Neuronal stem cell (in vitro differentiated cells): ENCODE measurements at regions not wholly inside any gene's neighbourhood (a gene's known extent, or its start where the extent isn't known, plus 50 kb on each side); places are given as distances from the start of the nearest gene placed in this dataset.

ENCODE experiments used
- DNase-seq: peaks from one replicate; pipeline ENCODE4 v3.0.0-alpha.2; 2013; ENCODE audit warnings: low spot score
- H2AFZ ChIP-seq: one replicate; pipeline ENCODE4 v1.6.1; 2013; ENCODE audit warnings: mild to moderate bottlenecking, low read length, inconsistent platforms
- H2AK5ac ChIP-seq: 2 replicates; pipeline ENCODE4 v1.6.1; 2013; ENCODE audit warnings: low read depth, mild to moderate bottlenecking, inconsistent platforms, low read length, moderate library complexity, mixed read lengths
- H2BK120ac ChIP-seq: 2 replicates; pipeline ENCODE4 v1.6.1; 2013; ENCODE audit warnings: low read depth, mild to moderate bottlenecking, inconsistent platforms, low read length, moderate library complexity, mixed read lengths
- H2BK12ac ChIP-seq: one replicate; pipeline ENCODE4 v1.6.1; 2013; ENCODE audit warnings: low read length, inconsistent platforms
- H2BK15ac ChIP-seq: 2 replicates; pipeline ENCODE4 v1.6.1; 2013; ENCODE audit warnings: mild to moderate bottlenecking, low read length, inconsistent platforms, mixed read lengths
- H2BK5ac ChIP-seq: one replicate; pipeline ENCODE4 v1.6.1; 2013; ENCODE audit warnings: inconsistent platforms, mild to moderate bottlenecking, low read length, moderate library complexity
- H3K14ac ChIP-seq: one replicate; pipeline ENCODE4 v1.6.1; 2013; ENCODE audit warnings: low read length, inconsistent platforms
- H3K18ac ChIP-seq: 2 replicates; pipeline ENCODE4 v1.6.1; 2013; ENCODE audit warnings: low read length, inconsistent platforms
- H3K23ac ChIP-seq: 2 replicates; pipeline ENCODE4 v1.6.1; 2013; ENCODE audit warnings: low read depth, mild to moderate bottlenecking, mixed read lengths, low read length, inconsistent platforms; ENCODE audit not compliant: poor library complexity
- H3K27ac ChIP-seq: replicated peaks from 3 replicates; pipeline ENCODE4 v1.5.1; 2013; ENCODE audit warnings: low read length, inconsistent platforms
- H3K27me3 ChIP-seq, 3 experiments: 2 replicates each; pipeline ENCODE4 v1.6.1; 2013; ENCODE audit warnings: low read length in 3 of 3, mild to moderate bottlenecking in 2 of 3, inconsistent platforms in 1 of 3, low read depth in 1 of 3, mixed read lengths in 1 of 3, moderate library complexity in 1 of 3; ENCODE audit not compliant: control insufficient read depth in 3 of 3, insufficient read depth in 3 of 3
- H3K36me3 ChIP-seq, 2 donors: replicated peaks in 1 of 2; 2 replicates each; pipeline ENCODE4 v1.6.1; 2013; ENCODE audit warnings: low read length in 2 of 2; ENCODE audit not compliant: control insufficient read depth in 2 of 2, insufficient read depth in 2 of 2
- H3K4ac ChIP-seq: 2 replicates; pipeline ENCODE4 v1.6.1; 2013; ENCODE audit warnings: inconsistent platforms, mild to moderate bottlenecking, low read length, moderate library complexity
- H3K4me1 ChIP-seq, 2 donors: 1 replicate in 1 of 2; 2 replicates in 1 of 2; pipeline ENCODE4 v1.6.1; 2013; ENCODE audit warnings: low read length in 2 of 2, low read depth in 1 of 2; ENCODE audit not compliant: control insufficient read depth in 2 of 2, insufficient read depth in 1 of 2
- H3K4me2 ChIP-seq: one replicate; pipeline ENCODE4 v1.6.1; 2013; ENCODE audit warnings: mild to moderate bottlenecking, low read length, inconsistent platforms; ENCODE audit not compliant: insufficient read depth, poor library complexity, severe bottlenecking
- H3K4me3 ChIP-seq, 2 donors: 2 replicates each; pipeline ENCODE4 v1.5.1; 2013; ENCODE audit warnings: low read length in 2 of 2, mild to moderate bottlenecking in 2 of 2, inconsistent platforms in 1 of 2, moderate library complexity in 1 of 2
- H3K79me1 ChIP-seq: one replicate; pipeline ENCODE4 v1.6.1; 2013; ENCODE audit warnings: low read depth, mild to moderate bottlenecking, inconsistent platforms, low read length, moderate library complexity
- H3K9ac ChIP-seq: one replicate; pipeline ENCODE4 v1.6.1; 2013; ENCODE audit warnings: mild to moderate bottlenecking, low read depth, low read length, inconsistent platforms; ENCODE audit not compliant: poor library complexity
- H3K9me3 ChIP-seq, 2 donors: replicated peaks in 1 of 2; 2 replicates each; pipeline versions ENCODE3 to v1.6.1; 2013; ENCODE audit warnings: low read length in 2 of 2, mild to moderate bottlenecking in 2 of 2, inconsistent platforms in 1 of 2, low read depth in 1 of 2, mixed read lengths in 1 of 2, moderate library complexity in 1 of 2; ENCODE audit not compliant: control insufficient read depth in 2 of 2, insufficient read depth in 1 of 2
- H4K8ac ChIP-seq: one replicate; pipeline ENCODE4 v1.6.1; 2013; ENCODE audit warnings: low read depth, mild to moderate bottlenecking, inconsistent platforms, low read length, moderate library complexity
- H4K91ac ChIP-seq: one replicate; pipeline ENCODE4 v1.6.1; 2013; ENCODE audit warnings: low read length, low read depth, mild to moderate bottlenecking, inconsistent platforms; ENCODE audit not compliant: poor library complexity
- WGBS, 2 donors: extraction: QIAGEN DNeasy Blood & Tissue Kit; methylation state at CpG; one replicate each; pipeline ENCODE4 v1.1.7; 2013; ENCODE audit warnings: missing lambda C conversion rate in 2 of 2, mixed read lengths in 1 of 2; ENCODE audit not compliant: insufficient read length in 2 of 2, insufficient replicate concordance in 1 of 2; ENCODE audit errors: extremely low coverage in 2 of 2; 5-methylcytosine and 5-hydroxymethylcytosine counted together

DNA sequence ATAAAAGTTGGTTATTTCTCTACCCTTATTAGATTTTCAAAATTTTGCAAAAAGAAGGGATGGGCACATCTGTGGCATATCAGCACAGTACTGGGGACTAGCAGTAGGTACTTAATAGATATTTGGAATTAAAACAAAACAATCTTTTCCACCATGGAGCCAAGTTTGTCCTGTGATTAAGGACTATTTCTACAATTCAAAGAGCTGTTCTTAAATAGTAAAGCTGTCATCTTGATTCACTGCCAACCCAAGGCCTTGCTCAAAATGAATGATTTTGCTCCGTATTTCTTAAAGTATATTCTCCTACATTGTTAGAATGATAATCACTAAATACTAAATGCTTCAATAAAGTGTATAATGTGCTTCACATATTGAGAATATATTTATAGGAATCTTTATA, 169.9 kb downstream of the S1PR1 start:
- H3K4me1 ChIP-seq = peaks cover 2 to 8% of the 10 kb centered on the region in 2 donors
- H3K14ac ChIP-seq = no peak overlapping the region
- no peaks in the 10 kb centered on the region for H3K79me1 ChIP-seq
- no peak overlapping the region for H3K9ac ChIP-seq
- H3K27ac ChIP-seq = no peak overlapping the region
- H2BK5ac ChIP-seq = no peak overlapping the region
- WGBS, 2 donors = no CpG with 5 or more reads among the region's 1 CpG
- no peak overlapping the region for H2BK15ac ChIP-seq
- H3K18ac ChIP-seq = no peak overlapping the region
- H3K27me3 ChIP-seq = no peaks in the 10 kb centered on the region
- H4K91ac ChIP-seq = no peak overlapping the region
- H3K9me3 ChIP-seq = no peaks in the 10 kb centered on the region
- no peak overlapping the region for H2BK120ac ChIP-seq
- H2AK5ac ChIP-seq = no peak overlapping the region
- H3K4me2 ChIP-seq = no peak overlapping the region
- no peak for DNase-seq
- no peak overlapping the region for H2BK12ac ChIP-seq
- no peaks in the 10 kb centered on the region for H3K36me3 ChIP-seq
- H3K4ac ChIP-seq = no peak overlapping the region
- no peak overlapping the region for H4K8ac ChIP-seq
- no peak overlapping the region for H3K23ac ChIP-seq
- no peak overlapping the region for H2AFZ ChIP-seq
- H3K4me3 ChIP-seq = no peak overlapping the region

DNA sequence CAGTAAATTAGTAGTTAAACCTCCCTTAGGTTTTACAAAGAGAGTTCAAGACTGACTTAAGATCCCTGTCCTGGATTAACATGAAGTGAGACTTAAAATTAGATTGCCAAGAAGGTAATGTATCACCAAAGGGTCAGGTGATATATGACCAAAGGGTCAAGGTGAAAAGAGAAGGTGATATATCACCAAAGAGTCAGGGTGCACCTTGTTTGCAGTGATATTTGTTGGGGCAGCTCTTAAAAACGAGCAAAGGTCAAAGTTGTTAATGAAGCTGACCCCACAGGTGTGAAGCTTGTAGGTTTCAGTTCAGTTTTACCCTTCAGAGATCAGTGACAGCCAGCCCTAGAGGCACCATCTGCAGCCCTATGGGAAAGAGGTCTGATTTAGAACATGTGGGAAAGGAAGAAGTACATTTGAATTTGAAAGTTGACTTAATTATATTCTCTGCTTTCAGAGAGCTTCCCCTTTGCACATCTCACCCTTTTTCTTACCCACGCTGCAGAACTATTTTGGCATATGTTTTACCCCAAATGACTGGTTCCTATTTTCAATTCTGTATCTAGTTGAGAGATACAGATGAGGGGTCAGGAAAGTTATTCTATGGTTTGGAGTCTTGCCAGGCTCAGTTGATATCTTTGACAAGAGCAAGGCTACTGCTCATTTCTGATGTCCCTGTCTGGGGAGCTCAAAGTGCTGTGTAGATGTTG, 170.8 kb downstream of the S1PR1 start:
- H3K27me3 ChIP-seq = no peaks in the 10 kb centered on the region
- no peak overlapping the region for H4K8ac ChIP-seq
- H3K4ac ChIP-seq = no peak overlapping the region
- H3K9ac ChIP-seq = no peak overlapping the region
- no CpG with 5 or more reads among the region's 2 CpGs for WGBS, 2 donors
- H3K4me2 ChIP-seq = no peak overlapping the region
- H3K36me3 ChIP-seq = no peaks in the 10 kb centered on the region
- H3K9me3 ChIP-seq = peaks cover 0 to 3% of the 10 kb centered on the region in 2 donors
- no peak overlapping the region for H2AK5ac ChIP-seq
- H2BK120ac ChIP-seq = no peak overlapping the region
- no peak overlapping the region for H3K23ac ChIP-seq
- no peak overlapping the region for H3K18ac ChIP-seq
- no peak overlapping the region for H3K14ac ChIP-seq
- H2BK12ac ChIP-seq = no peak overlapping the region
- no peaks in the 10 kb centered on the region for H3K79me1 ChIP-seq
- H2AFZ ChIP-seq = no peak overlapping the region
- no peak overlapping the region for H2BK15ac ChIP-seq
- H3K4me3 ChIP-seq = no peak overlapping the region
- H3K4me1 ChIP-seq = peaks cover 2 to 4% of the 10 kb centered on the region in 2 donors
- H2BK5ac ChIP-seq = no peak overlapping the region
- no peak overlapping the region for H3K27ac ChIP-seq
- DNase-seq = no peak
- H4K91ac ChIP-seq = no peak overlapping the region

DNA sequence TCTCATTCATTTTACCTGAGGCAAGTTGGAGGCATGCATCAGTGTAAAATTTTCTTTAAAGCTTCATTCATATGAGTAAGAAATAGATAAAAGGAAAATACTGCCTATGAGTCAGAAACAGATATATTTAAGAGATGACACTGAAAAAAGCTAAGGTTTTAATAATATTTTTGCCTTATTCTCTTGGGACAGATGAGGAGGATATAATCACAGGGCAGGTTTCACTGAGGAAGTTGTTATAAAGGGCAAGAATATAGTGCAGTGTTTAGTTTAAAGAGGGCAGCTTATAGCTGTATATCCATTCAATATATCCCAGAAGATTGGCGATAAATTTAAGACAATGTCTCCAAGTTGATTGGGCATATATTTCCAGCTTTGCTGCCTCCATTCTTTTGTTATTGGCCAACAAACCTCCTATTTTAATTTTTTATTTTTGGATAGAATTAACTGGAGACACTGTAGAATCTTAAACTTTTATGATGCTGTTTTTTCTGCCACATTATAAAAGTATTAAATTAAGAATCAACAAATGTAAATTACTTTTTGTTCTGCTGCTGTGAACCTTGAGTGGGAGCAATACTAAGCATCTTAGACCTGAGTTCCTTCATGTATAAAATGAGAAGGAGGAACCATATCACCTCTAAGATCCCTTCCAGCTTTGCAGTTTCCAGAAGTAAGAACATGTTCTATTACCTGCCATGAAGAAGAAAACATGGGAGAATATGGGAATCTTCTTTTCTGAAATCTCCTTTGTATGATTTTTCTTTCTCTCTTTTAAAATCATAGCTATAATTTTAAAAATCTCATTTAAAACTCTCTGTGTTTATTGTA, 171.6 kb downstream of the S1PR1 start:
- DNase-seq = no peak
- H2BK15ac ChIP-seq = no peak overlapping the region
- no peak overlapping the region for H3K4ac ChIP-seq
- WGBS, 2 donors = no CpG with 5 or more reads among the region's 1 CpG
- no peak overlapping the region for H3K18ac ChIP-seq
- no peaks in the 10 kb centered on the region for H3K36me3 ChIP-seq
- H3K4me1 ChIP-seq = peaks cover 2 to 3% of the 10 kb centered on the region in 2 donors
- H3K4me2 ChIP-seq = no peak overlapping the region
- H4K91ac ChIP-seq = no peak overlapping the region
- no peak overlapping the region for H2BK12ac ChIP-seq
- no peak overlapping the region for H2AFZ ChIP-seq
- H3K4me3 ChIP-seq = no peak overlapping the region
- no peak overlapping the region for H3K9ac ChIP-seq
- H4K8ac ChIP-seq = no peak overlapping the region
- no peak overlapping the region for H2BK120ac ChIP-seq
- no peak overlapping the region for H2AK5ac ChIP-seq
- H3K14ac ChIP-seq = no peak overlapping the region
- no peaks in the 10 kb centered on the region for H3K27me3 ChIP-seq
- no peaks in the 10 kb centered on the region for H3K79me1 ChIP-seq
- H3K23ac ChIP-seq = no peak overlapping the region
- peaks cover 0 to 3% of the 10 kb centered on the region in 2 donors for H3K9me3 ChIP-seq
- H3K27ac ChIP-seq = no peak overlapping the region
- H2BK5ac ChIP-seq = no peak overlapping the region

DNA sequence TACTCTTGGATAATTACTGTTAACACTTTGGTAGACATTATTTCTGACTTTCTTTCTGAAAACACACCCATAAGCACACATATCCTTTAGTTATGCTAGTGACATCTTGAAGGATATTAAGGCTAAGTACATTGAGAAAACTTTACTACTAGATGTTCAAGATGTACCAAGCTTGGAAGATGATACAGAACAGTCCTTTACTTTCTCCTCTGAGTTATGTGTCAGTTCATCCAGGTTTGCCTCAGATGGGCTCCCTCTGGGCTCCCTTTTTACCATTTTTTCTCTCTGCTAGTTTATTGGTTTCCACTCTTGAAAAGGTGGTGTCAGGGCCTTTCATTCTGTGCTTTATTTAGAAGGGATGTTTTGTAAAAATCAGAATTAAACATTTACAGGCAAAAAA, 172.3 kb downstream of the S1PR1 start:
- Histone ChIP-seq H3K18ac (no peak overlapping the region), H3K4me3 (no peak overlapping the region), H2BK120ac (no peak overlapping the region), H3K9me3 (peaks cover 0 to 3% of the 10 kb centered on the region in 2 donors), H2BK5ac (no peak overlapping the region), H3K14ac (no peak overlapping the region), H3K9ac (no peak overlapping the region), H3K27me3 (no peaks in the 10 kb centered on the region), H3K79me1 (no peaks in the 10 kb centered on the region), H2BK12ac (no peak overlapping the region), H3K4ac (no peak overlapping the region), H3K36me3 (no peaks in the 10 kb centered on the region), H3K23ac (no peak overlapping the region), H2BK15ac (no peak overlapping the region), H2AK5ac (no peak overlapping the region), H4K8ac (no peak overlapping the region), H3K4me2 (no peak overlapping the region), H3K27ac (no peak overlapping the region), H2AFZ (no peak overlapping the region), H4K91ac (no peak overlapping the region), H3K4me1 (peaks cover 2 to 3% of the 10 kb centered on the region in 2 donors)
- no peak for DNase-seq
